ENCODE measurements at regions not wholly inside any gene's neighbourhood (a gene's known extent, or its start where the extent isn't known, plus 50 kb on each side); places are given as distances from the start of the nearest gene placed in this dataset.
"Not testable (repeated sequence)": the region's sequence is repeated elsewhere in the genome, so short reads cannot be mapped to it uniquely, and the experiment has no call there.

DNA sequence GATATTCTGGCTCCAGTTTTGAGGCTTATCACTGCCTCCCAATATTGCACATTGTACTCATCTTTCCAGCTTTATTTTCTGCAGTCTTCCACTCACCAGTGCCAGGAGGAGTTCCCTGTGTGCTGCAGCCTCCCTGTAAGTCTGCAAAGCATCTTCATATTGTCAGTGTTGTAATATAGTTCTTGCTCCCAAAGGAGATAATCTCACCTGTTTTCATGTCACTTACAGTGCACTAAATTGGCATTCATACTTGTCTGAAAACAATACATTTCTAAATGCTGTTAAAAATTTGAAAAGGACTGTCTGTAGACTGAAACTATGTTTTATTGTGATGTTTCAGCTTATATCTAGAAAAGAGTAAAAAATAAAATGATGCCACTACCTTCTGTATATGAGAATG, 146.8 kb upstream of the TMTC1 start:
- DNase-seq, result no peak

DNA sequence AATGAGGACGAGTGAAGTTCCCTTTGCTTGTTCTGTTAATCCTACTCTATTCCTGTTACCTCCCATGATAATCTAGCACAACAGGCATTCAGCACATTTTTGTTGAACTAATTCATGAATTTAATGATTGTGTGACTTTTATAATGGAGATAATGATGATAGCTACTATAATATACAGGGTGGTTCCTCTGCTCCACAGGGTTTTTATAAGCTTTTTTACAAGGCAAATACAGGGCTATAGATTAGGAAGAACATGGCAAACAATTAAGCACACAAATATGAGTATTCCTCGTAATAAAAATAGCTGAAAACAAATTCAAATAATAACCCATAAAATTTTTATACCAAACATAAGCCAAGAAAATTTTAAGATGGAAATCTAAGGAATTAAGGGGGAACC, 145.6 kb upstream of the TMTC1 start:
- peak; percentile 36 to 46 for DNase-seq

- DNase-seq, result no peak
These were observed 137.6 kb upstream of the TMTC1 start for GRCh38 chr12:29921307-29921706.

- no peak for DNase-seq
These were observed 124.4 kb upstream of the TMTC1 start for GRCh38 chr12:29908157-29908556.

- no peak for DNase-seq
These were observed 123.7 kb upstream of the TMTC1 start for GRCh38 chr12:29907461-29907860.

GRCh38 chr12:29902043-29902442, 118.3 kb upstream of the TMTC1 start:
- no peak for DNase-seq

DNA sequence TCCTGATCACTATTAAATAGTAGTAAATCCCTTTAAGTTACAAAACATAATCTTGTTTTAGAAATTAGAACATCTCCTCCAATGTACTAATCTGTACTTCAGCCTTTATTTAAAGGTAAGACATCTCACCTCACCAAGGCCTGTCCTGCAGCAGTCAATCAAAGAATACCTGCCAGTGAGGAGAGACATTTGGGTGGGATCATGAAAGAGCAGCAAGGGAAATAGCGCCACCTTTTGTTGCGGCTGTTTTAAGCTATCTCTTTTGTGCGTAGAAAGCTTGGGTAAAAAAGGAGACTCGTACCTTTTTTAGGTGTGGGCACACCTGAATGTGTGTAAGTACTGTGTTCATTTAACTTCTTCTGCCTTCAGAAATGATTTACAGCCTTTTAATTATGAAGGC, 117.8 kb upstream of the TMTC1 start:
- DNase-seq, result no peak

- DNase-seq, result no peak
These were observed 115.6 kb upstream of the TMTC1 start for GRCh38 chr12:29899212-29899931.

- no peak for DNase-seq
These were observed 112.2 kb upstream of the TMTC1 start for GRCh38 chr12:29895966-29896365.

DNA sequence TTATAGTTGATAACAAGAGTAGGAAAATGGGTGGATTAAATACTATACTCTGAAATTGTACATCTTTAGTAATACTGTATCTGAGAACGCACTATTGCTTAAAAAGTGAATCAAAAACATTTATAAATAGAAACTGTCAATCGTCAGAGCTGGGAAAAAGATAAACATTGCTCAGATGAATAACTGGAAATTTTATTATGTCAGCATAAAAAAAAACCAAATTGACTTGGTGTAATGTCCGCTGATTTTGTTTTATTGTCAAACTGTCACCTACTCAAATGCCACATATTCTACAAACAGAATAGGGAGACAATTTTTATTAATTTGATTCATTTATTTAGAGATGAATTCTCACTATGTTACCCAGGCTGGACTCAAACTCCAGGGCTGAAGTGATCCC, 109.3 kb upstream of the TMTC1 start:
- DNase-seq, result no peak

DNA sequence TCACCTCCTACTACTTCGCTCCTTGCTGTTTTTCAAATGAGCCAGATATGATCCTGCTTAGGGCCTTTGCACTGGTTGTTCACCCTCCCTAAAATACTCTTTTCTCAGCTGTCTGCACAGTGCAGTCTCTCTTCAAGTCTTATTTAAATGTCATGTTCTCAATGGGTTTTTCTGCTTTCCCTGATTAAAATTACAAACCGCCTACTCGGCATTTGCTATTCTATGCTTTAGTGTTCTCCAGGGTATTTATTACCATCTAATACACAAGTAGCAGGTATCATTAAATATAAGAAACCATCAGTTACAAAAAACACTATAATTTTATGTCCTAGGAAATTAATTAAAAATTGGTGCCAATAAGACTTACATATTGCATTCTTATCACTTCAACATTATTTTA, 108.0 kb upstream of the TMTC1 start:
- DNase-seq, result no peak

DNA sequence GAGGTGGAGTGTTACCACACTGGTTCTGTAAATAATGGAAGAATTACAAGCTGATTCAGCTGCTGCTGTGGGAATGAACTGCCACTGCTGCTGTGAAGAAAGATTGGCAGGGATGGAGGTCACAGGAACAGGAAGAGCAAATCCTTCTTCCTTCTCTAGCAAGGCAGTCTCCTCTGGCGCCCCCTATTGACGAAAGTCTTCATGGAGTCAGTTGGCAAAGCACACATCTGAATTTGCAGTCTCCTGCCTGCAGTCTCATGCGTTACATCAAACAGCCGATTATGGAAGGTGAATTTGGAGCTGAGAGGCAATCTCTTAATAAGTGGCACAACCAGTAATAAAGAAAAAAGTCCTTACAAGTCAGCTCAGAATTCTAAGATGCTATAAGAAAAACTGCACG, 106.0 kb upstream of the TMTC1 start:
- DNase-seq, result peak in 1 of 2 experiments; percentile 25

DNA sequence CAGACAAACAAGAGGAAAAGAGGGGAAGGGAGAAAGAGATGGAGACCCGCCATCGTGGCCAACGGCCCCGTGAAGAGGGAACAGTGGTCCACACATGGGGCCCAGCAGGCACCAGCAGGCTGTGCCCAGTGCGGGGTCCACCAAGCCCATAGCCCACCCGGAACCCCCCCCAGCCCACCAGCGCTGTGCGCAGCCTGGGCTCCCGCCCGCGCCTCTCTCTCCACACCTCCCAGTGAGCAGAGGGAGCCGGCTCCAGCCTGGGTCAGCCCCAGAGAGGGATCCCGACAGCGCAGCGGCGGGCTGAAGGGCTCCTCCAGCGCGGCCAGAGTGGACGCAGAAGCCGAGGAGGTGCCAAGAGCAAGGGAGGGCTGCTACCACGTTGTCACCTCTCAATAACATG, 105.0 kb upstream of the TMTC1 start:
- no peak for DNase-seq

- not testable (repeated sequence) for DNase-seq
These were observed 101.2 kb upstream of the TMTC1 start for GRCh38 chr12:29884957-29885356.

DNA sequence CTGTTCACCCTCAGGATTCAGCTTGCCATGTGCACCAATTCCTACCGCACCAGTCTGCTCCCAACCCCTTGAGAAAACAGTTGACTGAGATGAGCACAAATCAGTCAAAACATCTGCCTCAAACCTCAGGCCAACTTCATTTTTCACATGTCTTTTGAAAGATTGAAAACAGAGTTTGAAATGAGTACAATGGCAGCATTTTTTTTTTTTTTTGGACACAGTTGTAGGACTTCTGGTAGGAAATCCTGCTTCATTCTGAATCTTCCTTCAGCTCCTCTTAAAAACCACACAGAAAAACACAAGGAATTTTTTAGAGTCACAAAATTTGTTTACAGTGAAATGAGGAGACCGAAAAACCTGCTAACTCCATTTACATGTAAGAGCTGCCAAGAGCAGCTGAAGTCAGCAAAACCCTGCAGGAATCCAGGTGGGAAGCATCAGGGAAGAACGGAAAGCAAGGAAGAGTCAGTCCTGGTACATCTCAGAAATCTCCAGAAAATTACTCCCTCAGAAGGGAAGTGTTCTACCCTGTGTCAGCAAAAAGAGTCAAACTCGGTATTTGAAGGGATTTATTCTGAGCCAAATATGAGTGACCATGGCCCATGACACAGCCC, 100.3 kb upstream of the TMTC1 start:
- DNase-seq, result no peak

- no peak for DNase-seq
These were observed 99.8 kb upstream of the TMTC1 start for GRCh38 chr12:29883525-29883924.

DNA sequence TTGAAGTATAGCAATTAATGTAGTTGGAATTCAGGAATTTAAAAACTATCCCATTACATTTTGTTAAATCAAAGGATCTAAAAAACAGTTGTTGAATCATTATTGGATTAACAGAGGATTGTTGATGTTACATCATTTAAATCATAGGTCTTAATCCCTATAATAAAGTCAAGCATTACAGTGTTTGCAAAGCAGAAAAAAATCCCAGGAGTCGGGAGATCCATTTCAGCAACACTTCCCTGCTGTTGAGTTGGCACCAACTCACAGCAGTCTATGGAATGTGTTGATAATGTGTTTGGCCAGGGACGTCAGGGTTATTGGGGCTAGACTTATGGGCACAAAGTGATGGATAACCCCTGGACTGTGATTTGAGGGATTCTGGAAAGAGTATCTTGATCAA, 99.1 kb upstream of the TMTC1 start:
- DNase-seq, result peak in 1 of 2 experiments; percentile 10

DNA sequence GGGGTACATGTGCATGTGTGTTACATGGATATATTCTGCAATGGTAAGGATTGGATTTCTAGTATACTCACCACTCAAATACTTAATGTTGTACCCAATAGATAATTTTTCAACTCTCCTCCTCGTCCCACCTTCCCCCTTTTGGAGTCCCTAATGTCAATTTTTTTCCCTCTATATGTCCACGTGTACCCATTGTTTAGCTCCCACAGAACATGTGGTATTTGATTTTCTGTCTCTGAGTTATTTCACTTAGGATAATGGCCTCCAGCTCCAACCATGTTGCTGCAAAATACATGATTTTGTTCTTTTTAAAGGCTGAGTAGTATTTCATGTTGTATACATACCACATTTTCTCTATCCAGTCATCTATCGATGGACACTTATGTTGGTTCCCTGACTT, 97.2 kb upstream of the TMTC1 start:
- DNase-seq, result no peak

DNA sequence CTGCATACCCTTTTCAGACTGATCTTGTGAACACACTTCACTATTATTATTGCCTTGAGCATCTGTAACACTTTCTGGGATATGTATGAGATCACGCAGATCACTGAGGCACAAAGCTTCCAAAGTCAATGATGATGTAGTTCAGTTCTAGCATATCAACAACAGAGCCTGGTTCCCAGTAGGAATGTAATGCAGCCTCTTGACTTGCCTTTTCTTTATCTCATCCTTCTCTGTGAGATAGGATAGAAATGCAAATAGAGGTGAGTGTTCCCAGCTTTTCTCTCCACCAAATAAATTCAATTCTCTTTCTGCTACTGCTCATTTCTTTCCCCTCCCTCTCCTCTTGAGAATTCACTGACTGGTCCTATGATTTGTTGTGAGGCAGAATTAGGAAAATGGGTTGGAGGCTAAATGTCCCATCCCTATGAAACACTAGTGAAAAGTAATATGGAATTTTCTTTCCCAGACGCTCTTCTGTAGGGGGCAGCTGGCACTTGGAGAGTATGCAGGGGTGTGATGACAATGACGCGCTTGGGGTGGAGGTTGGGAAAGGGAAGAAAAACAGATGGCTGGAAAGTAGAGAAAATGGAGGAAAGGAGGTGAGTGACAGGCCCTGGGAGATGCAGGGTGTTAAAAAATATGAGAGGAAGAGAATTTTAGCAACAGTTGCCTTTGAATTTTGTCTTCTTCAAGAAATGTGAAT, 96.0 kb upstream of the TMTC1 start:
- no peak for DNase-seq

- DNase-seq, result no peak
These were observed 86.2 kb upstream of the TMTC1 start for GRCh38 chr12:29869946-29870345.

DNA sequence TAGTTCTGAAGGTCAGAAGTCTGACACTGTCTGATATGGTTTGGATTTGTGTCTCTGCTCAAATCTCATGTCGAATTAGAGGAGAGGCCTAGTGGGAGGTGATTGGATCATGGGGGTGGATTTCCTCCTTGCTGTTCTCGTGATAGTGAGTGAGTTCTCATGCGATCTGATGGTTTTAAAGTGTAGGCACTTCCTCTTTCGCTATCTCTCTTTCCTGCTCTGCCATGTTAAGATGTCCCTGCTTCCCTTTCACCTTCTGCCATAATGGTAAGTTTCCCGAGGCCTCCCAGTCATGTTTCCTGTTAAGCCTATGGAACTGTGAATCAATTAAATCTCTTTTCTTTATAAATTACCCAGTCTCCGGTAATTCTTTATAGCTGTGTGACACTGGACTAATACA, 84.1 kb upstream of the TMTC1 start:
- DNase-seq, result no peak

DNA sequence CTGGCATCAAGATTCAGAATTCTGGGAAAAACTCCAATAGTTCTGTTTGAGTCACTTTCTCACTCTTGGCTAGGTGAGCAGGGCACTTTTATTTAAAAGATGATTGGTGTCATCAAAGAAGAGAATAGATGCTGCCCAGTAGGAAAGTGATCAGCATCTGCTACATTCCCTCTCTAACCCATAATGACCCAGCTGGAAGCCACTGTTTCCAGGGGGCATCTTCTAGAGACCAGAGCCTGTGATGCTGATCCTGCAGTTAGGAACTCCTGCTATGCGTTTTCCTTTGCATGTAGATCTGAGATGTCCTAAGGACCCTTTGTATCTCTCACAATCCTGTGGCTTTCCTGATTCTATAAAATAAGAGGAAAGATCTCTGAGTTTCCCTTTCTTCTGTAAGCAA, 79.9 kb upstream of the TMTC1 start:
- no peak for DNase-seq

- DNase-seq, result no peak
These were observed 74.6 kb upstream of the TMTC1 start for GRCh38 chr12:29858270-29858786.

DNA sequence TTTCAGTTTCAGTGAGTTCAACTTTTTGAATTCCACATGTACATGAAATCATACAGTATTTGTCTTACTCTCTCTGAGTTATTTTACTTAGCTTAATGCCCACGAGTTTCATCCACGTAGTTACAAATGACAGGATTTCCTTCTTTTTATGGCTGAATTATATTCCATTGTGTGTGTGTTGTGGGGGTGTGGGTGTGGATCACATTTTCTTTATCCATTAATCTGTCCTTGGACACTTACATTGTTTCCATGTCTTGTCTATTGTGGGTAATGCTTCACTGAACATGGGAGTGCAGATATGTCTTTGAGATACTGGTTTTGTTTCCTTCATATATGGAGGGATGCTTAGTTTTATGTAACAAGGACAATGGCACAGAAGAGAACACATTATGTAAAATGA, 63.5 kb upstream of the TMTC1 start:
- DNase-seq, result no peak

Data from NCI-H1930 (cell line).